Smooth muscle cell (in vitro differentiated cells): ENCODE measurements at regions not wholly inside any gene's neighbourhood (a gene's known extent, or its start where the extent isn't known, plus 50 kb on each side); places are given as distances from the start of the nearest gene placed in this dataset.

Source experiments
- DNase-seq: peaks from one replicate; lab custom pipeline; 2025; ENCODE audit not compliant: unreplicated experiment; lab: John Stamatoyannopoulos, UW
- H2AFZ ChIP-seq: fragments of 200-600 bp; sonication (generic); 2 replicates; pipeline ENCODE4 v1.6.0; 2016; ENCODE audit warnings: antibody characterized with exemption, low read depth, mild to moderate bottlenecking
- H3F3A ChIP-seq: fragments of 200-600 bp; sonication (generic); 2 replicates; pipeline ENCODE4 v1.6.0; 2017; ENCODE audit warnings: antibody characterized with exemption, low read depth
- H3K27ac ChIP-seq: fragments of 200-600 bp; sonication (generic); 2 replicates; pipeline ENCODE4 v1.5.1; 2016; ENCODE audit warnings: low read depth, mild to moderate bottlenecking
- H3K27me3 ChIP-seq: fragments of 200-600 bp; sonication (generic); 2 replicates; pipeline ENCODE4 v1.6.1; 2016; ENCODE audit warnings: low read depth, mild to moderate bottlenecking
- H3K36me3 ChIP-seq: fragments of 200-600 bp; sonication (generic); 2 replicates; pipeline ENCODE4 v1.5.1; 2016; ENCODE audit warnings: low read depth
- H3K4me1 ChIP-seq: fragments of 200-600 bp; sonication (generic); 2 replicates; pipeline ENCODE4 v1.5.1; 2016; ENCODE audit warnings: low read depth
- H3K4me2 ChIP-seq: fragments of 200-600 bp; sonication (generic); 2 replicates; pipeline ENCODE4 v1.6.0; 2016; ENCODE audit warnings: mild to moderate bottlenecking
- H3K4me3 ChIP-seq: fragments of 200-600 bp; sonication (generic); 2 replicates; pipeline ENCODE4 v1.5.1; 2016; ENCODE audit warnings: mild to moderate bottlenecking
- H3K79me2 ChIP-seq: fragments of 200-600 bp; sonication (generic); 2 replicates; pipeline ENCODE4 v1.6.0; 2016; ENCODE audit warnings: low read depth, mild to moderate bottlenecking
- H3K9ac ChIP-seq: fragments of 200-600 bp; sonication (generic); 2 replicates; pipeline ENCODE4 v1.6.0; 2016; ENCODE audit warnings: low read depth
- H3K9me3 ChIP-seq: fragments of 200-600 bp; sonication (generic); replicated peaks from 2 replicates; pipeline ENCODE4 v1.5.1; 2016; ENCODE audit warnings: low read depth
- H4K20me1 ChIP-seq: fragments of 200-600 bp; sonication (generic); 2 replicates; pipeline ENCODE4 v1.6.0; 2016; ENCODE audit warnings: low read depth
- WGBS: methylation state at CpG from one replicate; pipeline ENCODE4 v1.1.7; 2016; ENCODE audit warnings: low lambda C conversion rate; 5-methylcytosine and 5-hydroxymethylcytosine counted together
- TF ChIP-seq, protein P1 (sequence below): fragments of 200-600 bp; sonication (generic); IDR thresholded peaks from 2 replicates; pipeline ENCODE4 v1.5.1; 2017; ENCODE audit warnings: borderline replicate concordance, mild to moderate bottlenecking, antibody characterized with exemption; ENCODE audit not compliant: insufficient read depth, poor library complexity, severe bottlenecking

DNA sequence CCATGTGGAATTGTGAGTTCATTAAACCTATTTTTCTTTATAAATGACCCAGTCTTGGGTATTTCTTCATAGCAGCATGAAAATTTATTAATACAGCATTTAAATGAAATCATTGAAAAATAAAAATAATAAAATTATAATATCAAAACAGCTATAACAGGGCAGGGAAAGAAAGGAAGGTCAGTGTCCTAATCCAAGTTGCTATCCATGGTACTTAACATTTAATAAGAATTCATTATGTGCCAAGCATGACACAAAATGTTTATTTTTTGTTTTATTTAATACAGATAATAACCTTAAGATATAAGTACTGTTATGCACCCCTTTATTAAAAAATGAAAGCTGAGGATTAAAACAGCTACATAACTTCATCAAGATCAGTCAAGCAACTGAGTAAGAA, 838.4 kb downstream of the RAB28 start:
- Histone ChIP-seq H3K79me2 (no peaks in the 10 kb centered on the region), H3K4me2 (no peak overlapping the region), H3K9ac (no peak overlapping the region), H3K9me3 (no peaks in the 10 kb centered on the region), H3K4me3 (no peak overlapping the region), H3K27ac (no peak overlapping the region), H4K20me1 (no peaks in the 10 kb centered on the region), H2AFZ (no peak overlapping the region), H3K36me3 (no peaks in the 10 kb centered on the region), H3K4me1 (no peaks in the 10 kb centered on the region), H3K27me3 (no peaks in the 10 kb centered on the region), H3F3A (no peaks in the 10 kb centered on the region)
- no peak for DNase-seq
- TF ChIP-seq, protein P1, sequence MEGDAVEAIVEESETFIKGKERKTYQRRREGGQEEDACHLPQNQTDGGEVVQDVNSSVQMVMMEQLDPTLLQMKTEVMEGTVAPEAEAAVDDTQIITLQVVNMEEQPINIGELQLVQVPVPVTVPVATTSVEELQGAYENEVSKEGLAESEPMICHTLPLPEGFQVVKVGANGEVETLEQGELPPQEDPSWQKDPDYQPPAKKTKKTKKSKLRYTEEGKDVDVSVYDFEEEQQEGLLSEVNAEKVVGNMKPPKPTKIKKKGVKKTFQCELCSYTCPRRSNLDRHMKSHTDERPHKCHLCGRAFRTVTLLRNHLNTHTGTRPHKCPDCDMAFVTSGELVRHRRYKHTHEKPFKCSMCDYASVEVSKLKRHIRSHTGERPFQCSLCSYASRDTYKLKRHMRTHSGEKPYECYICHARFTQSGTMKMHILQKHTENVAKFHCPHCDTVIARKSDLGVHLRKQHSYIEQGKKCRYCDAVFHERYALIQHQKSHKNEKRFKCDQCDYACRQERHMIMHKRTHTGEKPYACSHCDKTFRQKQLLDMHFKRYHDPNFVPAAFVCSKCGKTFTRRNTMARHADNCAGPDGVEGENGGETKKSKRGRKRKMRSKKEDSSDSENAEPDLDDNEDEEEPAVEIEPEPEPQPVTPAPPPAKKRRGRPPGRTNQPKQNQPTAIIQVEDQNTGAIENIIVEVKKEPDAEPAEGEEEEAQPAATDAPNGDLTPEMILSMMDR = no peak

DNA sequence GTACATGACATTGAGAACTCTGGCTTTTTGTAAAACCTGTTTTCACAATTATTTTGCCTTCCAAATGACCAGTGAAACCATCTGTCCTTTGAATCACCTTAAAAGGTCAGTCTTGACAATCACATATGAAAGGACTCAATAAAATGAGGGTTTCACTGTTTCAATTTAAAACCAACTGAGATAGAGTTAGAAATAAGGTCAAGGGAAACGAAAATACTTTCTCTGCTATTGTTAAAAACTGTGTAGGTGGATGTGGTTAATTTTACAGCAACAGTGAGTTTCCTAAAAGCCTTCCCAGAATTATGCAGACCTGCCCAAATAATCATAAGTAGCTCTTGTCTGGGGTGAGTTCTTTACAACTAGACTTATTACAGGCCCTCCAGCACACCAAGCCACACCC, 839.9 kb downstream of the RAB28 start:
- Histone ChIP-seq H3K79me2 (no peaks in the 10 kb centered on the region), H3K4me2 (no peak overlapping the region), H4K20me1 (no peaks in the 10 kb centered on the region), H3K9ac (no peak overlapping the region), H3K4me3 (no peak overlapping the region), H3F3A (no peaks in the 10 kb centered on the region), H3K36me3 (no peaks in the 10 kb centered on the region), H2AFZ (no peak overlapping the region), H3K9me3 (no peaks in the 10 kb centered on the region), H3K27ac (no peak overlapping the region), H3K27me3 (no peaks in the 10 kb centered on the region), H3K4me1 (no peaks in the 10 kb centered on the region)
- no peak for DNase-seq
- TF ChIP-seq, protein P1 = no peak
- 78% methylated on average over 1 of the region's 1 CpG for WGBS

DNA sequence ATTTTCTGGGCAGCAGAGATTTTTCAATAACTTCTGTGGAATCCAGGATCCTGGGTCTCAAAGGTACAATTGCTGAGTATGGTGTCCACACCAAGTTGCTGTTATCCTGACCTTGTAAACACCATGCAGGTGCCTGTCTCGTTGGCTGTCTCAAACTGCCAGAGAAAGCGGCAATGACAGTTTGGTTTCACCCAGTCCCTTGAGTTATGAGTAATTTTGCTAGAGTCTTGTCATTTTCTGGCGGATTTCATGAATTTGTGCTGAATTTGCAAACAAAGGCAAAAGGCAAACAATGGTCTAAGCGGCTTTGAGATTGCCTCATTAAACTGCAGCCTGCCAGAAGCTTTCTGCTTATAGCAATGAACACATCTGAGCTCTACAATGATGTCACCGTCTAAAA, 847.9 kb downstream of the RAB28 start:
- H3K27me3 ChIP-seq = peaks cover 9% of the 10 kb centered on the region
- no peak overlapping the region for H3K4me3 ChIP-seq
- no peaks in the 10 kb centered on the region for H3K36me3 ChIP-seq
- 84% methylated on average over 5 of the region's 5 CpGs for WGBS
- no peaks in the 10 kb centered on the region for H3K9me3 ChIP-seq
- no peak overlapping the region for H3K9ac ChIP-seq
- H2AFZ ChIP-seq = no peak overlapping the region
- H4K20me1 ChIP-seq = no peaks in the 10 kb centered on the region
- no peaks in the 10 kb centered on the region for H3K79me2 ChIP-seq
- TF ChIP-seq, protein P1 = no peak
- no peak overlapping the region for H3K27ac ChIP-seq
- H3K4me2 ChIP-seq = no peak overlapping the region
- H3K4me1 ChIP-seq = no peaks in the 10 kb centered on the region
- no peaks in the 10 kb centered on the region for H3F3A ChIP-seq
- no peak for DNase-seq

DNA sequence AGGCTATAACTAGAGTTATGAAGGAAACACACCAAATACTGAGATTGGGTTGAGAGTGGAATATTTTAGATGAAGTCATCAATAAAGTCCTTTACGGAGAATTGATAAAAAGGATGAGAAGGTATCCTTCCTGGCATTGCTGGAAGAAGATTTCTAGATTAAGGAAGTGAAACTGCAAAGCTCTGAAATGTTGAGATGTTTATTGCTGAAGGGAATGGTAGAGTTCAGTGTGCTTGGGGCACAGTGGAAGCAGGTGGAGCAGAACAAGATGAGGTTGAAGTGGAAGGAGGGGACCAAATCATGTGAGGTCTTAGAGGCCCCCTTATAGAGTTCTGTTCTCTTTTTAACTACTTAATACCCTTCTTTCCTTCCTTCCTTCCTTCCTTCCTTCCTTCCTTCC, 848.5 kb downstream of the RAB28 start:
- no peaks in the 10 kb centered on the region for H3K9me3 ChIP-seq
- H3K27ac ChIP-seq = no peak overlapping the region
- no peaks in the 10 kb centered on the region for H3K79me2 ChIP-seq
- no peak for DNase-seq
- peaks cover 9% of the 10 kb centered on the region for H3K27me3 ChIP-seq
- 79% methylated on average over 1 of the region's 1 CpG for WGBS
- H4K20me1 ChIP-seq = no peaks in the 10 kb centered on the region
- no peak overlapping the region for H3K9ac ChIP-seq
- no peak overlapping the region for H3K4me2 ChIP-seq
- no peaks in the 10 kb centered on the region for H3F3A ChIP-seq
- TF ChIP-seq, protein P1 = no peak
- no peaks in the 10 kb centered on the region for H3K36me3 ChIP-seq
- H3K4me1 ChIP-seq = no peaks in the 10 kb centered on the region
- H2AFZ ChIP-seq = no peak overlapping the region
- H3K4me3 ChIP-seq = no peak overlapping the region
